ENCODE measurements at regions not wholly inside any gene's neighbourhood (a gene's known extent, or its start where the extent isn't known, plus 50 kb on each side); places are given as distances from the start of the nearest gene placed in this dataset.

DNA sequence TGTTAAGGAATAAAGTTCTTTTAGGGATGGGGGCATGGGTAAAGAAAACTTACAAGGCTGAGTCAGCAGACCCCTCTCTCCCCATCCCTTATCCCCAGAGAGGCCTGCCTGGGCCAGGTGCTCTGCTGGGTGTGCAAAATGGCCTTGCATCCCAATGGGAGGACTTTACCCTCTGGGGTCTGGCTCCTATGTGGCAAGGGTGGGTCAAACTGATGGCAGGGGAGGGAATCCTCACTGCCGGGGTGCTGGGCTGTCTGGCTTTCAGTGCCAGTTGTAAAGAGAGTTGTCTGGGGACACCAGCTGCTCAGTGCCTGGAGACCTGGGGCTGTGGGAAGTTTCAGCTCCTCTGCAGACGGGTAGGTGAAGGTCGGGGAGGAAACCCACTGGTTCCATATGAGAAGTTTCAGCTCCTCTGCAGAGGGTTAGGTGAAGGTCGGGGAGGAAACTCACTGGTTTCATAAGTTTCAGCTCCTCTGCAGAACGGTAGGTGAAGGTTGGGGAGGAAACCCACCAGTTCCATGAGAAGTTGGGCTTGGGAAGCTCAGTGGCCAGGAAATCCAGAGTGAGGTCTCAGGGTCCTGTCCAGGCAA lies 127.2 kb upstream of the PODXL start:
- TF ChIP-seq, protein P1, sequence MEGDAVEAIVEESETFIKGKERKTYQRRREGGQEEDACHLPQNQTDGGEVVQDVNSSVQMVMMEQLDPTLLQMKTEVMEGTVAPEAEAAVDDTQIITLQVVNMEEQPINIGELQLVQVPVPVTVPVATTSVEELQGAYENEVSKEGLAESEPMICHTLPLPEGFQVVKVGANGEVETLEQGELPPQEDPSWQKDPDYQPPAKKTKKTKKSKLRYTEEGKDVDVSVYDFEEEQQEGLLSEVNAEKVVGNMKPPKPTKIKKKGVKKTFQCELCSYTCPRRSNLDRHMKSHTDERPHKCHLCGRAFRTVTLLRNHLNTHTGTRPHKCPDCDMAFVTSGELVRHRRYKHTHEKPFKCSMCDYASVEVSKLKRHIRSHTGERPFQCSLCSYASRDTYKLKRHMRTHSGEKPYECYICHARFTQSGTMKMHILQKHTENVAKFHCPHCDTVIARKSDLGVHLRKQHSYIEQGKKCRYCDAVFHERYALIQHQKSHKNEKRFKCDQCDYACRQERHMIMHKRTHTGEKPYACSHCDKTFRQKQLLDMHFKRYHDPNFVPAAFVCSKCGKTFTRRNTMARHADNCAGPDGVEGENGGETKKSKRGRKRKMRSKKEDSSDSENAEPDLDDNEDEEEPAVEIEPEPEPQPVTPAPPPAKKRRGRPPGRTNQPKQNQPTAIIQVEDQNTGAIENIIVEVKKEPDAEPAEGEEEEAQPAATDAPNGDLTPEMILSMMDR (IDR thresholded peaks at IDR 0.05; ENCODE audit: low read length), result no peak
- TF ChIP-seq EZH2 (IDR thresholded peaks at IDR 0.05; ENCODE audit: borderline replicate concordance, low read length), result no peak
